Tongue (tissue), 1 donor: ENCODE measurements at regions not wholly inside any gene's neighbourhood (a gene's known extent, or its start where the extent isn't known, plus 50 kb on each side); places are given as distances from the start of the nearest gene placed in this dataset.
"Not testable (repeated sequence)": the region's sequence is repeated elsewhere in the genome, so short reads cannot be mapped to it uniquely, and the experiment has no call there.

ENCODE experiments used
- DNase-seq: peaks from one replicate; pipeline ENCODE4 v3.0.0-alpha.2; 2015

DNA sequence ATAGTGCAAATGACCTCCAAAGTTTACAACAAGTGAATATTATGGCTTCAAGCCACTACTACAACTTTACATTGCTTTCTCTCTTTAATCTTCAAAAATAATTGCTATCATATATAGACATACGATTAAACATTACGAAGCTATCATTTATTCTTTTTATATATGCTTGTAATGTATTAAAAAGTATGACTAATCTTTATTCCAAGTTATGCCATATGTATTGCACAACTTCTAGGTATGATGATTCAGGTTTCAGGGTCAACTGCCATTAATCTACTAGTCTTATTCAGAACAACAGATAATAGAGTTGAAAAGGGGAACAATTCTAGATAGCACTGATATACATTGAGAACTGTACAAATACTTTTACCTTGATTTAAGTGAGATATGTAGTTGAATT, 506.2 kb upstream of the TMEFF2 start:
- no peak for DNase-seq

DNA sequence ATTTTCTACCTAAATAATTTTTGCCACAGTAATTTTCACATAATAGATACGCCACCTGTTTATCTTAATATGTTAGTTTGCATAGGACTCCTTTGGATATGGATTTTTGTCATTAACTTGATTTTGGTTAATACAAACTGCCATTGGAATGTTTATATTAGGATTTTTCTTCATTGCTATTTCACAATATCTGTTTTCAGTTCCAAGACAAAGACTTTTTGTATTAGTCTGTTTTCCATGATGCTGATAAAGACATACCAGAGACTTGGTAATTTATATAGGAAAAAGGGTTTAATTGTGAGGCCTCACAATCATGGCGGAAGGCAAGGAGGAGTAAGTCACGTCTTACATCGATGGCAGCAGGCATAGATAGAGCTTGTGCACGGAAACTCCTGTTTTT, 503.1 kb upstream of the TMEFF2 start:
- DNase-seq = no peak

- no peak for DNase-seq
Observed at GRCh38 chr2:192696857-192697256, 502.1 kb upstream of the TMEFF2 start.

- peak; percentile 5 for DNase-seq
Observed at GRCh38 chr2:192687015-192687414, 492.3 kb upstream of the TMEFF2 start.

DNA sequence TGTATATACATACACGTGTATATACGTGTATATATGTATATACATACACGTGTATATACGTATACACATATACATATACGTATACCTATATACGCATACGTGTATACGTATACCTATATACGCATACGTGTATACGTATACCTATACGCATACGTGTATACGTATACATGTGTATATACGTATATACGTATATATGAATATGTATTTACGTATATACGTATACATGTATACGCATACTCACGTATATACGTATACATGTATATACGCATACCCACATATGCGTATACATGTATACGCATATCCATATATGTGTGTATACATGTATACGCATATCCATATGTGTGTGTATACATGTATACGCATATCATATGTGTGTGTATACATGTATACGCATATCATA, 487.8 kb upstream of the TMEFF2 start:
- not testable (repeated sequence) for DNase-seq

- DNase-seq = no peak
Observed at GRCh38 chr2:192675681-192676080, 480.9 kb upstream of the TMEFF2 start.

DNA sequence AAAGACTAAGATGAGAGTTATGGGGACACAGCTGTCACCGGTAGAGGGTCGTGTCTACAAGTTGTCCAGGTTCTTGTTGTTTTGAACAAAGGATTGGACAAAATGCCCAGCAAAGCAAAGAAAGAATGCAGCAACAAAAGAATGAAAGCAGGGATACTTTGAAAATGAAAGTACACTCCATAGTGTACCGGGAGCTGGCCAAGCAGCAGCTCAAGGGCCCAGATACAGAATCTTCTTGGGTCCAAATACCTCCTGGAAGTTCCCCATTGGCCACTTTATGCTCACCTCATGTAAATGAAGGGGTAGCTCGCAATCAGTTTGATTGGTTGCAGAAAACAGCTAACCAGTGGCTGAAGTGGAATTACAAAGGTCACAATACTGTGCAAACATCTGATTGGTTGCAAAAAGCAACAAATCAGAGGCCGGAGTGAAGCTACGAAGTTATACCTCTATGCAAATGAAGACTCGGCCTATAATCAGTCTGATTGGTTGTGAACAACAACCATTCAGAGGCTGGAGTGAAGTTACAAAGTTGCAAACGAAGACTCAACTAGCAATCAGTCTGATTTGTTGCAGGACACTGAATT, 474.9 kb upstream of the TMEFF2 start:
- DNase-seq = no peak

GRCh38 chr2:192660555-192660954, 465.8 kb upstream of the TMEFF2 start:
- DNase-seq = not testable (repeated sequence)

GRCh38 chr2:192657362-192657761, 462.6 kb upstream of the TMEFF2 start:
- DNase-seq = no peak

DNA sequence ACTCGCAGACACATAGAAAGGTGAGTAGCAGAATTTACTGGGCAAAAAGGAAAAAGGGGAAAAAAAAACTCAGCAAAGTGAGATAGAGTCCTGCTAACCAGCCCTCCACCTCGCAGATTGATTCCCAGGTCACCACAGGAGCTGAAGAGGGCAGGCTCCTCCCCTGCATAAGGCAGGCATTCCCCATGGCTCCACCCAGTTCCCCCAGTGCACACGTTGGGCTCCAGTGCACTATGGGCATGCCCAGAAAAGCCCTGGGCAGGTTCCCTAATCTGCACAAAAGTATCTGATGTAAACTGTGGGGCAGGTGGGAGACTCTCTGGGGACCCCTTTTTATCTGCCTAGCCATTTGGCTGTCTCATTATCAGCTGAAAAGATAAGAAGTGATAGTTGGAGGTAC, 461.2 kb upstream of the TMEFF2 start:
- DNase-seq = no peak

- DNase-seq = no peak
Observed at GRCh38 chr2:192645811-192646598, 451.3 kb upstream of the TMEFF2 start.

GRCh38 chr2:192634557-192634956, 439.8 kb upstream of the TMEFF2 start:
- no peak for DNase-seq

DNA sequence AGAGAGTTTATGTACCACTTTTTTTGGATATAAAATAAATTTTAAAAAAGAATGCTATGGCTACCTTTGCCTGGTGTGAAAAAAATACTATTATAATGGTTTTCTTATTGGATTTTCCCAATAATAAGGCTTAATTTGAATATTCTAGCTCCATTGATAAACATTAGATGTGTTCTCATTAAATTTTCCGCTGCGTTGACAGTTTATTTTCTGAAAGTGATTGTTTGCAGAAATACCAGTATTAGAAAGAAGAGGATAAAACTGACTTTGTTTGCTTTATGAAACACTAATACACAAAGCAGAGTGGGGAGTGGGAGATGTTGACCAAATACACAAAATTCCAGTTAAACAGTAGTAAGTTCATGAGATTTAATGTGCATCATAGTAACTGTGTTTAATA, 433.3 kb upstream of the TMEFF2 start:
- no peak for DNase-seq

DNA sequence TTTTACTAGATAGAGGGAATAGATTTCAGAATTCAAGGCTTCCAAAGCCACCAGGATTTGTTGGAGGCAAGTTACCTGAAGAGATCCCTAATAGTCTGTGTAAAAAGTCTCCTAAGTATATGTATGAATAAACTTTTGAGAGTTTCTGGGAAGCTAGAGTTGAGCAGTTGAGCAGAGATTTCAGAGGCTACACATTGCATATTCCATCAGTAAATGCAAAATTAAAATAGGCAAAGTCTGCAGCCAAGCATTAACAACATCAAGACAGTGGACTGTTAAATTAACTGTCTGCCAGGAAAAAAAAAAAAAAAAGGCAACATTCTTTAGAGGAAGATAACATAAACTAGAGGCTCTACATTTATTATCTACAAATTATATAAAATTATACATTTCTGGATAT, 420.4 kb upstream of the TMEFF2 start:
- no peak for DNase-seq

- no peak for DNase-seq
Observed at GRCh38 chr2:192604295-192604694, 409.6 kb upstream of the TMEFF2 start.

GRCh38 chr2:192598649-192599048, 403.9 kb upstream of the TMEFF2 start:
- not testable (repeated sequence) for DNase-seq

GRCh38 chr2:192593561-192593960, 398.8 kb upstream of the TMEFF2 start:
- DNase-seq = no peak

DNA sequence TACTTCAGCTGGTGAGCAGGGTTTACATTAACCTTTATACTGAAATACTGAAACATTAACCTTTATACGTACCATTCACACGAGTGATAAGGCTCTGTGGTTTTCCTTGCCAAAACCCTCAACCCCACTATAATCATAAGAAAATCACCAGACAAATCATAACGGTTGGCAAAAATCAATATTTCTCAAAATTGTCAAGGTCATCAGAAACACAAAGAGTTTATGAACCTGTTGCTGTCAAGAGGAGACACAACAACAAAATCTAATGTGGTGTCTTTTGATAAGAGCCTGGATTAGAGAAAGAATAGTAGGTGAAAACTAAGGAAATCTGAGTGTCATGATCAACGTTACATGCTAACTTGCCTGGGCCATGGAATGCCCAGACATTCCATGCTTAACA, 396.9 kb upstream of the TMEFF2 start:
- DNase-seq = no peak

DNA sequence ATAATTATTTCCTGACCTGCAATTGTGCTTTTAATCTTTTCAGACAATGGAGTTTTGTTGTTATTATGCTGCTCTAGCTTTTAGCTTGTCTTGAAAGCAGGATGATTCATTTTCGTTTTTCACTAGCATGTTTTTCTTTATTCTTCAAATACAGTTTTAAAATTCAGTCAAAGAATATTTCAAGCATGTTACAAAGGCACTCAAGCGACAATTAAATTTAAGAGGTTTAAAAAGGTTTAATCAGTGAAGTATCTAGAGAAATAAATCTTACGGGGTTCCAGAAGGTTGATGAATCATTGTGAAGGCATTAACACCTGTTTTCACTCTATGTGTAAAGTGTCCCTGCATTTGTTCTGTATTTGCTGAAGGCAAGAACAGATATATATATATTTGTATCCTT, 390.7 kb upstream of the TMEFF2 start:
- peak; percentile 5 for DNase-seq

GRCh38 chr2:192584976-192585375, 390.2 kb upstream of the TMEFF2 start:
- peak; percentile 5 for DNase-seq

DNA sequence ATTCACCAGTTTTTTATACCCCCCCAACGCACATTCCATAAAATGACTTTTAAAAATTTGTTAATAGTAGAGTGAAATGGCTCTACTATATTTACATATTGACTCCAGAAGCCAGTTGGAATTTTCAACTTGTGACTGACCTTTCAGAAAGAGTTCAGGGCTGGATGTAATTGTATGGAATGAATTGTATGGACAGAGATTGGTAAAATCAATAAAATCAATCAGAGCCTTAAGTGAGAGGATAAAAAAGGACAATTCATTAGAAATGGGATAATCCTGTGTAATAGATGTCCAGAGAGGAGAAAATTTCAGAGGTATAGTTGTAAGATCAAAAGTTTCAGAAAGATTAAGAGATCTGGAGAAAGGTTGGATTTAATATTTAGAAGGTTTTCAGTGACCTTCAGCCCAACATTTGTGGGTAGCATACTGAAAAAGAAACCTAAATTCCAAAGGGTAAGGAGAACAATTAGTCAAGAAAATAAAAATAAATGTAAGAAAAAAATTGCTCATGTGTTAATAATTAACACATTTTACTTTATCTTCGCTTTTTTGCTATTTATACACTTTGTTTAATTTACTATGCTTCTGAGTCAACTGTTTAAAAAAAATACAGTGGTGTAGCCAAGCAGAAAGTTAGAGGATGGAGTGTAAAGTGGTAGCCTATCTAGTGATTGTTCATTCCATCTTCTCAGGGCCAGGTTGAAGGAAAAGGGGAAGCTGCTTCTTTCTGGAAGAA, 385.4 kb upstream of the TMEFF2 start:
- DNase-seq = no peak

GRCh38 chr2:192578780-192579179, 384.0 kb upstream of the TMEFF2 start:
- DNase-seq = no peak

- no peak for DNase-seq
Observed at GRCh38 chr2:192577706-192578105, 383.0 kb upstream of the TMEFF2 start.

DNA sequence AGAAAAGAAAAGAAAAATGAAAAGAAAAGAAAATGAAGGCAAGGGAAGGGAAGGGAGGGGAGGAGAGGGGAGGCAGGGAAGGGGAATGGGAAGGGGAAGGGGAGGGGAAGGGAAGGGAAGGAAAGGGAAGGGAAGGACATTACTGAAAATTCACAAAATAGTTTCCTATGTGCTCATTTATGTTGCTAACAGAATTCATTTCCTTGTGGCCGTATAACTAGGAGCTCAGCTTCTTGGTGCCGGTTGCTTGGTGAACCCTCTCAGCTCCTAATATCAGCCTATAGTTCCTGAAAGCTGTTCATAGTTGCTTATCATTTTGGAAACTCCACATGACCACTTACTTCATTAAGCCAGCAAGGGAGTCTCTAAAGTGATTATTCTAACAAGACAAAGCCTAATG, 379.8 kb upstream of the TMEFF2 start:
- DNase-seq = no peak
